ENCODE measurements at regions not wholly inside any gene's neighbourhood (a gene's known extent, or its start where the extent isn't known, plus 50 kb on each side); places are given as distances from the start of the nearest gene placed in this dataset.
A peak's percentile ranks its signal among the peaks of the same experiment; 100 is the strongest.

DNA sequence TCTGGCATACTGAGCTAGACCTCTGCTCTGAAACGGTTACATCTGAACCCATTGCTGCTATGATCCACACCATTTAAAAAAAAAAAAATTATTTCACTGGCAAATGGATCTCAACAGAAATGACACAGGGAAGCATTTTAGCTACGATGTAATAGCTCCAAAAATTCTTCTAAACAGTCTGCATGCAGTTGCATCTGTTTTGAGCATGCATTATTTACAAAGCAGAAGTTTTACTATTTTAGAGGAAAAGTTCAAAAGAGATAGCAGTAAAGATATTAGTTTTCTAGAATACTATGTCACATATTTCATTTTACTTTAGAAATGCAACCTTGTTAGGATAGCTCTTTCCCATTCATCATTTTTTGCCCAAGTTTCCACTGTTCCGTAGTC, 265.7 kb downstream of the MEIS1 start:
- H3K4me3 ChIP-seq (ENCODE audit: low read length) = no peak overlapping the region
- DNase-seq (ENCODE audit: low read depth) = no peak
- TF ChIP-seq CTCF (conservative IDR thresholded peaks at IDR 0.05; ENCODE audit: low read length) = no peak

DNA sequence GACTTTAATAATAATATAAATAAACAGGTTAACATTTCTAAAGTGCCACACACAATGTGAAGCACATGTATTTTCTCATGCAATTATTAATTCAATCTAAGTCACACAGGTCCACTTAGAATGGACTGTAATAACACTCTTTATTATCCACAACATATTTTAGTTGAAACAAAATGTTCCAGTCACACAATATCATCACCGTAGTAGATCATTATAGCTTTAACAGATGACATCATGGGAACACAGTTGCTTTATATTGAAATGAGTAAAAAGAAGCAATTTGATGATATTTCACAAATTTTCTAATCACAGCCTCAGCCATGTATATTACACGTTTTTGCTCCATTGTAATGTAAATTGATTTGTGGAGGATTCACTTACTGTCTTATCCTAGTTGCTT, 266.3 kb downstream of the MEIS1 start:
- H3K4me3 ChIP-seq (ENCODE audit: low read length) = no peak overlapping the region
- no peak for TF ChIP-seq CTCF (conservative IDR thresholded peaks at IDR 0.05; ENCODE audit: low read length)
- DNase-seq (ENCODE audit: low read depth) = no peak

DNA sequence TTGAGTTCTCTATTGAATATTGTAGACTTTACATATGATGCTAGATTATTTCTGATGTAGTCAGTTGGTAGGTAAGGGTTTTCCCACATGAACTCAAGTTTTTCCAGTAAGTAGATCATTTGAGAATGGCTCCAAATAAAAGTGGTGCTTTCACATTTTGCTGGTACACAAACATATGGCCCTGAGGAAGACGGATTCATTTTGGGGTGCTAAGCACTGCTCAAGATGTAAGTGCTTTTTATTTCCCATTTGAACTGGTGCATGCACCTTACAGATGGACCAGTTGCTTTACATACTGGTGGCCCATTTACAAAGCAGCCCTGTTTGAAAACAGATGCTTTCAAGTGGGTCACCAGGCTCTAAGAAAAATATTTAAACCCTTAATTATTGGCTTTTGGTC, 266.7 kb downstream of the MEIS1 start:
- no peak for TF ChIP-seq CTCF (conservative IDR thresholded peaks at IDR 0.05; ENCODE audit: low read length)
- DNase-seq (ENCODE audit: low read depth) = no peak
- H3K4me3 ChIP-seq (ENCODE audit: low read length) = no peak overlapping the region

- no peak overlapping the region for H3K4me3 ChIP-seq (ENCODE audit: low read length)
- no peak for DNase-seq (ENCODE audit: low read depth)
- TF ChIP-seq CTCF (conservative IDR thresholded peaks at IDR 0.05; ENCODE audit: low read length) = no peak
Observed at GRCh38 chr2:66702301-66702700, 267.4 kb downstream of the MEIS1 start.

GRCh38 chr2:66704786-66705185, 269.9 kb downstream of the MEIS1 start:
- TF ChIP-seq CTCF (conservative IDR thresholded peaks at IDR 0.05; ENCODE audit: low read length) = no peak
- H3K4me3 ChIP-seq (ENCODE audit: low read length) = no peak overlapping the region
- DNase-seq (ENCODE audit: low read depth) = no peak

DNA sequence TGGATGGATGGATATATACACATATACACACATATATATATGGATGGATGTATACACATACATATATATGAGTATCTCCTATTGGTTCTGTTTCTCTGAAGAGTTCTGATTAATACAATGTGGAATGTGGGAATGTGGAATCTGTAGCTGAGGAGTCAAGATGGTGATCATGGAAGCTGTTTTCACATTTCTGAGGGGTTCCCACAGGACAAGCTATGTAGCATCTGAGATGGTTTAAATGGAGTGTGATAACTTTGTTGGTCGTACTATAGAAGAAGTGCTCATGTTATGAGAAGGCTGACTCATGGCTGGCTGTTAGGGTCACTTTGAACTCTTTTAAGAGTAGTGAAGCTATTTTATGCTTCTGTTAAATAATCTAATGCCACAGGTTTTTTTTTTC, 279.7 kb downstream of the MEIS1 start:
- DNase-seq (ENCODE audit: low read depth) = peak; percentile 11
- no peak for TF ChIP-seq CTCF (conservative IDR thresholded peaks at IDR 0.05; ENCODE audit: low read length)
- H3K4me3 ChIP-seq (ENCODE audit: low read length) = no peak overlapping the region

DNA sequence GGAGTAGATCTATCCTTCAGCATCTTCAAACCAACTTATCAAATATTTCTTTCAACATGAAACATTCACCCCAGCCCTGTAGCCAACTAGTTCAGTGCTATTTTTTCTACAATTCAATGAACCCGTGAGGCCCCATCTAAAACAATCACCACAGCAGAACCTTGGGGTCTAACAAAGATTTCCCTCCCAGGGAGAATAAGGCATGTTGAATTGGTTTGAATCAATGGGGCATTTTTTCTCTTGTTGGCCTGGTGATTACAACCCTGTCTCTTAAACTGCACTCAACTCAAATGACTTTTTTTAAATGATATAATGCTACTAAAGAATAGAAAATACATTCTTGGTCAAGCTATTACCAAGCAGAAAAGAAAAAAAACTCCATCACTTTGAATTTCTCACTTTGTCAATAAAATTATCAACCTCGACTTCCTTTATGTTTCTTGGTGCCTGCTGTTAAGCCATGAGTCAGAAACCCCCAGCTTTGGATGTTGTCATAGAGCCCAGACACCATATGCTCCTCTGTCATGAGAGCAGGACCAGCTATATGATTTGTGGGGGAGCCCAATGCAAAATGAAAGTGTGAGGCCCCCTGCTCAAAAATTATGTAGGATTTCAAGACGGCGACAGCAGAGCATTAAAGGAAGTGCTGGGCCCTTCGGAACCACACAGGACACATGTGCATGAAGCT, 282.4 kb downstream of the MEIS1 start:
- H3K4me3 ChIP-seq (ENCODE audit: low read length) = no peak overlapping the region
- TF ChIP-seq CTCF (conservative IDR thresholded peaks at IDR 0.05; ENCODE audit: low read length) = no peak
- no peak for DNase-seq (ENCODE audit: low read depth)

Data from AG10803 (cell line).